ENCODE measurements at regions not wholly inside any gene's neighbourhood (a gene's known extent, or its start where the extent isn't known, plus 50 kb on each side); places are given as distances from the start of the nearest gene placed in this dataset.
"Not testable (repeated sequence)": the region's sequence is repeated elsewhere in the genome, so short reads cannot be mapped to it uniquely, and the experiment has no call there.

DNA sequence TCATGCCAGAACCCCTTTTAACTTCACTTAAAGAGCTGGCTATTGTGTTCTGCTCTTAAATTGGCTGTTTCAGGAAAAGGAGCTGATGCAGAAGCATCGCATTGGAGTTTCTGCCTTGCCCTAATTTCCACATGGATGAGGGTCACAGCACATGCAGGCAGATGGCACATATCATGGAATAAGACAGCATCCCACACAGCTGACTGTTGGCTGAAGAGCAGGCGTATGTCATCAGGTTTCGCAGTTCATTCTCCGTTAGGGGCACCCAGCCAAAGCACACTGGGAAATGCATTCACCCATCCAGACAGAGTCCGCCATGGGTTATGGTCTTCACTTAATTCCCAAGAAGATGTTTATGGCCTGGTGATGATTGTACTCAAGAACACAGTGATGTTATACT, 572.5 kb downstream of the LIG4 start:
- peak; percentile 58 for DNase-seq

DNA sequence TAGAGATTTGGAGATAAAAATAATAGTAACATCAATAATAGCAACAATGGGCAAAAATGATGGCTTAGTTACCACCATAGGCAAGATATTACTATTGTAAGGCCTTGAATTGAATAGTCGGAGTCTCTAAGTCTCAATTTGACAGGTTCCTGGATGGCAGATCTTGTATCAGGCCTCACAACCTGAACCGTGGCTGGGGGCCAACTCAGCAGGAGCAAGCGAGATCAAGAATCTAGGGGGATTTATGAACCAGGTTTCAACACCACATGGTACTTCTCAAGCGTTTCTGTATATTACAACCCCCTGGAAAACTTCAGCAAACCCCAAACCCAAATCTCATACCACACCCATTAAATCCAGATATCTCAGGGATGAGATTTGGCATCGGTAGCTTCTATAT, 573.8 kb downstream of the LIG4 start:
- no peak for DNase-seq

DNA sequence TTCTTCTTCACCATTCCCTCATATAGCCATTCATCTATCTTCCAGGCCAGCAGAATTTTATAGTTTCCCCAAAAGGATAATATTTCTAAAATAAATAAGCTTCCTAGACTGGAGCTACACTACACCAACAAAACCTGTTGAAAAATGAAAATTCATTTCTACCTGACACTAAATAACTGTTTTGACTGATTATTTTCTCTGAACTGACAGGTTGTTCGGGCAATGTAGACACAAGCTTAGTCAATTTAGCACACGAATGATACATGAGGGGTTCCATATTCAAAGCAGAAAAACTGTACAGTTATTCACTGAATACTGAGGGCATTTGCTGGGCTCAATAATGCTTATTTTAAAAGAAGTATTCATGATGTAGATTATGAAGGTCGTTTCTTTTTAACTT, 589.7 kb downstream of the LIG4 start:
- DNase-seq, result no peak

DNA sequence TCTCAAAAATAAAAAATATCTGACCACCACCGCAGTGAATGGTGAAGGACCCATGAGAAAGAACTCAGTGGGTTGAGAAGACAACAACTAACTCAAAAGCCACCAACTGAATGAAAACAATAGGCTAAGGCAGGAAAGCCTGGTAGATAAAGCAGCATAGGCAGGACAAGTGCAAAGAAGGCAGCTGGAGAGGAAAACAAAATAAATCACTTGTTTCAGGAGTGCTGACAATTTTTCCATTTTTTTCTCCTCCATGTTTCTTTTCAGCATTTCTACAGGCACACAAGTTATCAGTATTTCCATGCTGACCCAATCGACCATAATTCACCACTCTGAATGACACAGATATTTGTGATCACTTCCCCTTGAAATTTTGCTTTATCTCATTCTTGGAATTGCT, 597.8 kb downstream of the LIG4 start:
- DNase-seq, result no peak

DNA sequence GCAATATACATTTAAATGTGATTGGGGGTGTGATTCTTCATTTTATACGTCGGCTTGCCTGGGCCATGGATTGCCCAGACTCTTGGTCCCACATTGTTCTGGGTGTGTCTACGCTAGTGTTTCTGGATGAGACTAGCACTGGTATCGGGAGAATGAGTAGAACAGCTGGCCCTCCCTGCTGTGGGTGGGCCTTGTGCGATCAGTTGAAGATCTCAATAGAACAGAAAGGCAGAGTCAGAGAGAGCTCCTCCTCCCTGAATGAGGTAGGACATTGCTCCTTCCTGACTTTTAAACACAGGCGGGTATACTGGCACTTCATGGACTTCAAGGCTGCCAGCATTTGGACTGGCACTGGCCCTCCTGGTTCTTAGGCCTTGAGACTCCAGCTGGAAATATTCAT, 603.0 kb downstream of the LIG4 start:
- DNase-seq, result no peak

DNA sequence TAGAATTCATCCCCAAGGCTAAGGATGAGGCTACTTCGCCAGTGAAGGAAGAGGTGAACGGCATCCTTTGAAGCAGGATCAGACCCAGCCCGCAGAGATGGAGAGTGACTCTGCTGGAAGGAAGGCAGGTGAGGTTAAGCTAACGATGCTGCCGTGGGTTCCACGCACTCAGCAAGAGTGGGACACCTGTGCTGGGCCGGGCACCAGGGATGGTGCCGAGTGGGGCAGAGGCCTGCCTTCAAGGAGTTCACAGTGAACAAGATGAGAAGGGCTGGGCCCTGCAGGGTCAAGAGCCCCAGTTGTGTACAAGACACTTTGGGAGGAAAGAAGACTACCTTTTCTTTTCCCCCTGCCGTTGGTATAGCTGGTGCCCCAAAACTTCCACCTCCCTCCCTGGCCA, 606.6 kb downstream of the LIG4 start:
- no peak for DNase-seq

DNA sequence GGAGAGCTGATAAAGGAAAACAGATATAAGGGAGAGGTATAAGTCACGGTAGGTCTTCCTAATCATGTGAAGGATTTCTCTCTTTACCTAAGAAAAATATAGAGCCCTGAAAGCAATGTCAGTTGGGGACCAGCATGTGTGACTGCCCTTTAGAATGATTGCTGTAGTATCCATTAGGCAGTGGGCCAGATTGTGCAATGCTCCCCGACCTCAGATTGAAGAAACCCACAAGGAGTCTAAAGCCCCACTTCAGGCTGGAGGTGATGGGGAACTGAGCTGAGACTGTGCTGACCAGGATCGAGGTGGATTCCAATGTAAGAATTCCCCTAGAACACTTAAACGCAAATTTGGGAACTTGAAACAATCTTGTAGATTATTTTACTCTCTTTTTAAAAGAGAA, 614.4 kb downstream of the LIG4 start:
- no peak for DNase-seq

DNA sequence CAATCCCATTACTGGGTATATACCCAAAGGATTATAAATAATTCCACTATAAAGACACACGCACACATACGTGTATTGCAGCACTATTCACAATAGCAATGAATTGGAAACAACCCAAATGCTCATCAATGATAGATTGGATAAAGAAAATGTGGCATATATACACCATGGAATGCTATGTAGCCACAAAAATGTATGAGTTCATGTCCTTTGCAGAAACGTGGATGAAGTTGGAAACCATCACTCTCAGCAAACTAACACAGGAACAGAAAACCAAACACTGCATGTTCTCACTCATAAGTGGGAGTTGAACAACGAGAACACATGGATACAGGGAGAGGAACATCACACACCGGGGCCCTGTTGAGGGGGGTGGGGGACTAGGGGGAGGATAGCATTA, 619.0 kb downstream of the LIG4 start:
- not testable (repeated sequence) for DNase-seq

DNA sequence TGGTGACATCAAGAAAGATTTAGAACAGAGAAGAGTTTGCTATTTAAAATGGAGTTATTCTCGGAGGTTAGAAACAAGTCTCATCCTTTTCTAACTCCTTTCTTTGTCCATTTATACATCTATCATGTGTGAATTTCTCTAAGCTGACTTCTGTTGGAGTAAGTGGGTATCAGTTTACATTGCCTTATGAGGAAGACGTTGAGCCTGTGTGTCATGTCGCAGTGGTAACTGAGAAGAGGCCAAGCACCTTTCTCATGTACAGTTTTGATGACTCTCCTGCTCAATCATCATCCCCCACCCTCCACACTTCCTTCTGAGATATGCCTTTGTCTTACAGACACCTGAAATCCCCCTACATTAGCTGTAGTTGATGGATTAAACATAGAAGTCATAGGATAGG, 624.8 kb downstream of the LIG4 start:
- DNase-seq, result peak; percentile 49

DNA sequence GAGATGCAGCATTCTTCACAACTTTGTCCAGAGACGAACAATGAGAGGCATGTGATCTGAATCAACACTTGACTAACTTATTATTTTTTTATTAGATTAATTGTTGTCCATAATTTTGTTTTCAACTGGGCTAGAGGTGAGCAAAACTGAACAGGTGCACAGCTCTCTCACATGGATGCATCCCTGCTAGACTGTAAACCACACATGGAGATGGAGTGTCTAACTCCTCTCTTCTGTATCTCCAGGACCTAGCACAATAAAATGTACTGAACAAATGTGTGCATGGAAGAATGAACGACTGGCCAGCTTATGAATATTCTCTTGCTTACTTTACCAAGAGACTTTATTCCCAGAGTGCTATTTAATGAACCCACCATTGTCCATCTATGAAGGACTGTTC, 627.7 kb downstream of the LIG4 start:
- DNase-seq, result no peak

DNA sequence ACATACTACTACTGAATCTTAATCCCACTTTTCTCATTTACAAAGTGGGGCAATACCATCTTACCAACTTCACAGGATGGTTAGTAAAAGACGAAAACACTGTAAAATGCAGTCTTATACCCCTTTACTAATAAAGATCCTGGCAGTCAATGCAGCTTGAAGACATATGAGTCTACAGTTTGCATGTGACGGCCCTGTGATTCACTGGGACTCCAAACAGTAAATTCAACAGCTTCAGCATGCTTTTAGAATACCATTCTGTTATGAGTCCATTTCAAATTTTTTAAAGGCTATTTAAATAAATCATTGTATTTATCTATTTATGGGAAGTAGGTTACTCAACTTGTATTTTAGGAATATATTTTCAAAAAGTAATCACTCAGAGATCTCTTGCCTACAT, 629.1 kb downstream of the LIG4 start:
- DNase-seq, result no peak

DNA sequence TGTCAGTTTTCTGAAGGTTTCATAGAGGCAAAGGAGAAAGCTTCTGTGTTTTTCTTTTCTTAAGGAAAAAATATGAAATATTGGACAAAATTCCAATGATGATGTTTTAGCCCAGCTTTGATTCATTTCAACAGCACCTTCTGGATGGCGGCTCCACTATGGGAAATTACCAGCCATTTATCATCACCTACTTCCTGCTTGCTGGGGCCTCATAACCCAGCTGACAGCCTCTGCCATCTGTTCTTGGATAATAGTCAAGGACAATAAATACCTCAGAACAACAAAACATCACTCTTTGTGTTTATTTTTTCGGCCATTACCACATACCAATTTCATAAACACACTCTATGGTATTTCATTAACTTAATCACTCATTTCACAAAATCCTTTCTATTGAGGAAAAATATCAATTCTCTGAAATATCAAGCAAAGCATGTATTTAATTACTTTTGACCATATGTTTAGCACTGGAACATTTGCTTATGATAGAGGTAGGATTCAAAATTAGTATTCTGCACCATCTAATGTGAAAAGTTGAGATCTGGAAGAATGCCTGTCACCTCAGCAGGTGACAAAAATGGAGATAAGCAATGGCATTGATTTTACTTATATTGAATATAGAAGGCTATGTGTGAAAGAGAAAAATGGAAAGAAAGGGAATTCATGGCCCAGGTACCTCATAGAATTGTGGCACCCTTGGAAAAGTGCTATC, 629.7 kb downstream of the LIG4 start:
- no peak for DNase-seq

DNA sequence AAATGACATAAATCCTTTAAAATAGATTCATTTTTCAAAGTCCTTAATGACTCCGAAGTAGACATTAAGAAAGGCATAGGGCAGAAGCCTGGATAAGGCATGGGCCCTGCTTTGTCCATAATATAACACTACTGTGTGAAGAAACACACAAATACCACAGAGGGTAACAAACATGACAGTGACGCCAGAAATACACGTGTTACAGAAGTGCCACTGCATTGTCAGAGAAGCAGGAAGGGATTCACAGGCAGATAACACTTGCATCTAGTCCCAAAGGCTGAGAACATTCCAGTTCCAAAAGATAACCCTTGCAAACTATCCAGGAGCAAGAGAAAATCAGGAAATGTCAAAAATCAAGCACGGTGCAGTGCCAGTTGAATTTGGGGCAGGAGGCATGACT, 633.2 kb downstream of the LIG4 start:
- DNase-seq, result no peak

DNA sequence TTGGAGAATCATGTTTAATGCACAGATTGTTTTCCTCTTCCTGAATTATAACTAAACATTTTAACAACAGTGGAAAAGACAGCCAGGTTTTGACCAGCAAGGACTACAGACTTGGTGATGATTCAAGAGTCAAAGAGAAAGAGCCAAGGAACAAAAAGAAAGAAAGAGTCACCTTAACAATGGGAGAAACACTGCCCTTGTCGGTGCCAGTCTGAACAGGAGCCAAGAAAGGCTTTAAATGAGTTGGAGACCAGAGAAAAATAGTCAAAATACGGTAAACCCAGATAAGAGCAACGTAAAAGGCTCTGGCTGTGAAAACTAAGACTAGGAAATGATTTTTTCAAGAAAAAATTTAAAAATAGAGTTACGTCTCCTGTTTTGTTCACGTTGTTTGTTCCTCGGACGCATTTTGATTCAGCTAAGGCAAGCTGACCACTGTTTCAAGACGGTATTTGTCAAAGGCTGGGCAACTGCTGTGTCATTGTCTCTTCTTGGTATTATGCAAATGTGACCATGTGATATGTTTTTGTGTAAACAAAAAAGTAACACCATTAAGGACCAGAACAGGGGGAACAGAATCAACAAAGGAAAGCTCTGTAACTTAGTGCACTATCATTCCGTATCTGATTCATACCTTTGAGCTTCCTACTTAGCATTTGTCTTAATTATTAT, 634.5 kb downstream of the LIG4 start:
- no peak for DNase-seq

DNA sequence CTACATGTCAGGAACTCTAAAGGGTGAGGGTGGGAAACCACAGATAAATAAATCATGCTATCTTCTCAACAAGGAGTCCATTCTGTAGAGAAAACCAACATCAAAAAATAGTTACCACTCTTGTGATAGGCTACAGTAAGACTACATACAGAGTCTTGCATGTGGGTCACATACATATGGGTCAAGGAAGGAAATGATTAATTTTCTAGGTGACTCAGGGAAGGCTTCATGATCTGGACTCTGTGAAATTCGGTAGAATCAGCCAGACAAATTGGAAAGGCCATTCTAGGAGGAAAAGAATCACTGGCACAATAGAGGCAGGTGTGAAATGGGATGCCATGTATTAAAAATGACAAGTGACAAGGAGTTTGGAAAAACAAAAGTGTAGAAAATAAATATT, 638.9 kb downstream of the LIG4 start:
- DNase-seq, result no peak

DNA sequence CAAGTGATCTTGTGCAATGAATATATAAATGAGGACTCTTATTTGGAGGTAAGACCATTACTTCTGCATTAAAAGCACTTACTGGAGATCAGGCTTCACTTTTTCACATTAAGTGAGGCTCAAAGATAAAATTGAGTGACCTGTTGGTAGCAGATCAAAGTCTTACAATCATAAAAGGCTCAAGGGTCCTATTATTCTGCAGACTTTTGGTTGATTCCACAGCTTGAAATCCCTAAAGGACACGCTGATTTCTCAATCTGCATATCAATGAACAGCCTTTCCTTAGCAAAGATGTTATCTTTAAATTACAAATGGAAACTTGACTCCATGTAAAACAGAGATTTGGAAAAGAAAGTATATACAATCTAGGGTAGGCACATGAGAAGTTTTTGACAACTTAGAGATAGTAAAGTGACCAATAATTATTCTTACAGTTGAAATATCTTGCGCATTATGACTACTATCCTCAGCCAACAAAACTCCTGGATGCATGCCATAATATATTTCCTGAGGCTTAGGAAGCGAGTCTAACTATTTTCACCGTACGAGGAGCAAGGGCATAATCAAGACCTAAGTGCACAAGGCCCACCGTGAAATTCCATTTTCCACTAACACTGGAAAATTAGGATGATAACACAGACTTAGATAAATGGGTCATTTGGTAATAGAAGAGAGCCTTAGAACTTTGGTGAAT, 640.7 kb downstream of the LIG4 start:
- peak; percentile 69 for DNase-seq

DNA sequence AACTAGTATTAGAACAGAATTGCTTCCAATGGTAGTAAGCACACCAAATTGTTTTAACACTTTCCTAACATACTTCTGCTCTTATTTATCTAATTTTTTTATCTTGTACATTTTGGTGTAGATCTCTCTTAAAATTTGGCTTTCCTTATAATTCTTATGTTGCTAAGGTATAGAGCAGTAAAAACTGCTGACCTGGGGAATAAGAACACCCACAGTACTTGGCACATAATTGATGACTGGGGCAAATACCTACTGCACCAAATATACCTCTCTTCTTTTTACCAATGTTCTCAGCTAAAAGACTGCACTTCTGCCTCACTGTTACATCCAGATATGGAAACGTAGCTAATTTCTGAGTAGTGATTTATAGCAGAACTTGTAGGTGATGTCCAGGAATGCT, 642.2 kb downstream of the LIG4 start:
- DNase-seq, result no peak

DNA sequence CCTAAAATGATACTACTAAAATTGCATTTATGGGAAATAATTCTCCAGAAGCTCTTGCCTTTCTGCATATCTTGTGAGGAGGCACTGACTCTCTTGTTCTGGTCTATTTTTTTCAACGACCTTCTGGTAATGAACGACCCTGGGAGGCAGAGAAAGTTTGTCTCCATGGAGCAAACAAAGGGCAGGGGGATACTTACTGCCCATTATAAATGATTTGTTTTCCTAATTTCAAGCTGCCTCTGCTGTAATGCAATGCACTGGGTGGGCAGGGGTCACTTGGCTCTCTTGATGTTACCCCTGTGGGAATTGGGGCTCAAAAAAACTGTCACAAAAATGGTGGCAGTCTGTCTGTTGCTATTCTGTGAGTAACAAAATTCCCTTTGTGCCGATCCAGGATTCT, 643.2 kb downstream of the LIG4 start:
- DNase-seq, result no peak

DNA sequence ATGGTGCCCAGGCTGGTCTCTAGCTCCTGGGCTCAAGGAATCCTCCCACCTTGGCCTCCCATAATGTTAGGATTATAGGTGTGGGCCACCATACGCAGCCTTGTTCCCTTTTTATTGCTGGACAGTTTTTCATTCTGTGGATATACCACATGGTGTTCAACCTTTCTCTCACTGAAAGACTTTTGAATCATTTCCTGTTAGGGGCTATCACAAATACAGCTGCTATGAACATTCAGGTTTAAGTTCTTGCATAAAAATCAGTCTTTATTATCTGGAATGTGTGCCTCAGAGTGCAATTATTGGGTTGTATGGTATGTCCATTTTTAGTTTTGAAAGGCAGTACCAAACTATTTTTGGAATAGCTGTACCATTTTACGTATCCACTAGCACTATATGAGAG, 647.2 kb downstream of the LIG4 start:
- no peak for DNase-seq

DNA sequence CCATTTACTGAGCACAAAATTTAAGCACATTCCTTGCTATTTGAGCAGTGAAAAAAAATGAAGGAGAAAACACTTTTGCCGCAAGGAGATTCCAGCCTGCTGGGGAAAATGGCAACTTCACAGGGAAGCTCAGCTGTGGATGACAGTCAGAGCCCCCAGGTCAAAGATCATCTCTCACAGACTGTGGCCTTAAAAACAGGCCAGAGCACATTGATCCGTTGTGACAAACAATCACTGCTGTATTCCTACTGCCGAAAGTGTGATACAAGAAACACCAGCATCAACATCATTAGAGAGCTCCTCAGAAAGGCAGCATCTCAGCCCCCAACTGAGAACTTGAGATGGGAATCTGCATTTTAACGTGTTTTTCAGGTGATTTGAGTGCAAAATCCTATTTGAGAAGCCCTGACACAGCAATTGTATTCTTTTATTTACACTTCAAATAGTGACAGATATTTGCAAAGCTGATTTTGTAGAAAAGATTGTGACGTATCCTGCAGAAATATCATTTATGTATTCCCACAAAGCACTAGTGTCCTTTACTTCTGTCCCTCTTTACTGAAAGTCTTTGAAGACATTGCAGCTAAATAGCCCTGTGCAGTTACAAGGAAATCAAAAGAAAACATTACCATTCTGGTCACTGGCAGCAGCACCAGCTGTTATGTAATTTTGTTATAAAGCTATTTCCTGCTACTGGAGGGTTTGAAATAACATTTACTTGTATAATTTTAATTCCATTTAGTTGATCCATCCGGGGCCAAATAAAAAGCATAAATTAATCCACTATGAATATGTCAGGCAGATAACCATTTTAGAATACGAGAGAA, 652.0 kb downstream of the LIG4 start:
- no peak for DNase-seq

DNA sequence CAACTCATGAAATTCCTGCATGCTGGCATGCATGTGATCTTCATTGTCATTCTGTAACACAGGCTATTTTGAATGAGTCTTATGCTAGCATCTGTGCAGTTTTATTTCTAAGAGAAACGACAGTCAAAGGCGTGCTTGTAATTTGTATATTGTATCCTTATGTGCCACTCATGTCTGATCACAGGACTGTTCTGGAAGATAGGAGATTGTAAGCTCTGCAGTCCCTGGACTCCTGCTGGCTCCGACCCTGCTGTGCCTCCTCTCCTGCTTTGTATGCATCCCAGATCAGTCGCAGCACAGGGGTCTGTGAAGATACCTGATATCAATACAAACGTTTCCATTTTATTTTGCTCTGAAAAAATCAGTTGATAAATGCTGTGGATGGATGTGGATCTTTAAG, 653.1 kb downstream of the LIG4 start:
- DNase-seq, result no peak

DNA sequence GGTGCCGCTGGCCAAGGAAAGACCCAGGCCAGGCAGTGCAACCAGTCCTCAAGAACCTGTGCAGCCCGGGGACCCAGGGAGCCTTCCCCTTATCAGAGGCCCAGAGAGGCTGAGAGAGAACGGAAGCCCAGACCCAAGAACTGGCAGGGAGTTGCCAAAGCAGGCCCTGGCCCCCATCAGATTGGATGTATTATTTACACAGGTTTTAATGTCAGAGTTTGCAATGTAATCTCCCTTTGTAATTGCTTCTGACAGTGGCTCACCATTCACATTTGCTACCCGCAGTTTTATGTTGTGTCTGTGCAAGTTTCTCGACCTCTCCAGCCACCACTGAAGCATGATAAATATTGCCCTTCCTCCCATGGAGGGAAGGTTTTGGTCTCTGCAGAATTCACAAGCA, 660.9 kb downstream of the LIG4 start:
- peak; percentile 86 for DNase-seq

DNA sequence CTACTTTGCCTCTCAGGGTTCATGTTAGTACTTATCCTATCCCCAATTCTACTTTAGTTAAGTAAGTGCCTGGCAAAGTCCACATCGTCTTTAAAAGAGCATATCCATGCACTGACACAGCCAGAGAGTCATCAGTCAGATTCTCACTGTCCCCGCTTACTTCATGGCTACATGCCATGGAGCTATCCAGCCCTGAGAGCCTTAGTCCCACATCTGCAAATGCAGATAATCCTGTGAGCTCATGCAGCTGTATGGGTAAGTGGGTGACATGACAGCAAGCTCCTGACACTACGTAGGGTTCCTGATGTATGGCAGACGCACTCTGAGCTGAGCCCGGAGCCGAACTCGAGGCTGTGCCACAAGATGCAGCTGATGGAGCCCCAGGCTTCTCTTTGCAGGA, 661.5 kb downstream of the LIG4 start:
- DNase-seq, result no peak

DNA sequence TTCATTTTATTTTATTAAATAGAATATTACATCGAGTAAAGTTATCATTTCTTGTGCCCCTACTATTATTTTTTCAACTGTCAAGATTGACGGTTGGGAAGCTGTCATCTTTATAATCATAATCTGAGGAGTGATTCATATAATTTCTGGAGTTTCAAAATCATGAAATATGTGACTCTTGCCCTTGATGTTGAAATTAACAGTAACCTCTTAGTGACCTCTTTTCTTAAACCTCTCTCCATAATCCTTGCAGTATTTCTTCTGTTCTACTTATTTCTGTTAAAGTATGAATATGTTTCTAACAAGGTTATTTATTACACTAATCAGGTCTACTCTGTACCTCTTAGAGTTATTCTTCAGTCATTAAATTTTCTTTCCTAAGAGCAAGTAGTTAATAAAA, 663.8 kb downstream of the LIG4 start:
- no peak for DNase-seq

Data from NCI-H187 treated with DMSO at 0.1 percent for 48 hours (cell line).